Ishikawa (cell line): ENCODE measurements at regions not wholly inside any gene's neighbourhood (a gene's known extent, or its start where the extent isn't known, plus 50 kb on each side); places are given as distances from the start of the nearest gene placed in this dataset.

Experiments
- CEBPB ChIP-seq: IDR thresholded peaks from 2 replicates; pipeline ENCODE4 v1.6.1; 2012
- CREB1 ChIP-seq: IDR thresholded peaks from 2 replicates; pipeline ENCODE4 v1.6.1; 2012; ENCODE audit warnings: low read depth
- EGR1 ChIP-seq: IDR thresholded peaks from 2 replicates; pipeline ENCODE4 v1.6.1; 2012
- EP300 ChIP-seq: IDR thresholded peaks from 2 replicates; pipeline ENCODE4 v1.6.1; 2012; ENCODE audit warnings: borderline replicate concordance
- FOXM1 ChIP-seq: IDR thresholded peaks from 2 replicates; pipeline ENCODE4 v1.6.1; 2012; ENCODE audit warnings: low read depth, borderline replicate concordance
- MAX ChIP-seq: IDR thresholded peaks from 2 replicates; pipeline ENCODE4 v1.6.1; 2012
- NFIC ChIP-seq: IDR thresholded peaks from 2 replicates; pipeline ENCODE4 v1.6.1; 2012
- RAD21 ChIP-seq: IDR thresholded peaks from 2 replicates; pipeline ENCODE4 v1.6.1; 2012; ENCODE audit warnings: low read depth
- REST ChIP-seq: IDR thresholded peaks from 2 replicates; pipeline ENCODE4 v1.6.1; 2012; ENCODE audit warnings: low read depth, mild to moderate bottlenecking
- TAF1 ChIP-seq: IDR thresholded peaks from 2 replicates; pipeline ENCODE4 v1.6.1; 2012; ENCODE audit warnings: low read depth, mild to moderate bottlenecking
- TCF12 ChIP-seq: IDR thresholded peaks from 2 replicates; pipeline ENCODE4 v1.6.1; 2012; ENCODE audit warnings: low read depth
- TEAD4 ChIP-seq: IDR thresholded peaks from 2 replicates; pipeline ENCODE4 v1.6.1; 2012
- USF1 ChIP-seq: IDR thresholded peaks from 2 replicates; pipeline ENCODE4 v1.6.1; 2012
- YY1 ChIP-seq: IDR thresholded peaks from 2 replicates; pipeline ENCODE4 v1.6.1; 2012; ENCODE audit warnings: low read depth
- ZBTB7A ChIP-seq: IDR thresholded peaks from 2 replicates; pipeline ENCODE4 v1.6.1; 2012; ENCODE audit warnings: low read depth

- TF ChIP-seq EP300 (no peak), FOXM1 (no peak), REST (no peak), TAF1 (no peak), USF1 (no peak), NFIC (no peak), RAD21 (no peak), ZBTB7A (no peak), CREB1 (no peak), MAX (no peak)
Observed at GRCh38 chr2:212945526-212945925, 205.9 kb downstream of the IKZF2 start.

- TF ChIP-seq RAD21 (no peak), TAF1 (no peak), REST (no peak), TEAD4 (no peak), CREB1 (no peak), NFIC (no peak), CEBPB (no peak), EGR1 (no peak), MAX (no peak), FOXM1 (no peak), TCF12 (no peak), USF1 (no peak), YY1 (no peak), EP300 (no peak), ZBTB7A (no peak)
Observed at GRCh38 chr2:212943351-212943750, 208.1 kb downstream of the IKZF2 start.

GRCh38 chr2:212941361-212941760 lies 210.1 kb downstream of the IKZF2 start:
- TF ChIP-seq USF1: no peak
- no peak for TF ChIP-seq EP300
- no peak for TF ChIP-seq NFIC
- no peak for TF ChIP-seq MAX
- TF ChIP-seq ZBTB7A: no peak
- TF ChIP-seq FOXM1: no peak
- TF ChIP-seq TAF1: no peak
- no peak for TF ChIP-seq EGR1
- TF ChIP-seq TEAD4: no peak
- TF ChIP-seq CEBPB: no peak
- no peak for TF ChIP-seq RAD21
- TF ChIP-seq TCF12: no peak
- TF ChIP-seq REST: no peak
- no peak for TF ChIP-seq YY1
- no peak for TF ChIP-seq CREB1

GRCh38 chr2:212940816-212941215 lies 210.6 kb downstream of the IKZF2 start:
- TF ChIP-seq USF1: 0 out of 2 replicates have a peak, but pooled peaks have one; percentile 7
- TF ChIP-seq CREB1: no peak
- peak; percentile 89 for TF ChIP-seq TEAD4
- peak; percentile 88 for TF ChIP-seq TCF12
- peak; percentile 64 for TF ChIP-seq MAX
- TF ChIP-seq EGR1: no peak
- no peak for TF ChIP-seq REST
- TF ChIP-seq ZBTB7A: no peak
- TF ChIP-seq FOXM1: peak; percentile 66
- no peak; the same call in 1 of the 2 replicates for TF ChIP-seq YY1
- peak; percentile 35; the same call in 1 of the 2 replicates for TF ChIP-seq RAD21
- TF ChIP-seq NFIC: peak; percentile 97
- peak; percentile 87 for TF ChIP-seq EP300
- TF ChIP-seq CEBPB: 0 out of 2 replicates have a peak, but pooled peaks have one; percentile 8
- no peak for TF ChIP-seq TAF1
